T-helper 2 cell treated with Interferon-gamma antibody and Interleukin-4, amounts not matched to agents 5 μg/mL and 100 μg/mL, for 36 hours (primary cell): ENCODE measurements at regions not wholly inside any gene's neighbourhood (a gene's known extent, or its start where the extent isn't known, plus 50 kb on each side); places are given as distances from the start of the nearest gene placed in this dataset.

Experiments used
- DNase-seq: peaks from one replicate; pipeline ENCODE4 v3.0.0; 2021; ENCODE audit warnings: low spot score
- H3K27ac Mint-ChIP-seq: one replicate; pipeline ENCODE4 v1.8.0; 2021; ENCODE audit warnings: mild to moderate bottlenecking, mixed read lengths
- H3K27me3 Mint-ChIP-seq: one replicate; pipeline ENCODE4 v1.8.0; 2021; ENCODE audit warnings: low read depth, mixed read lengths
- H3K36me3 Mint-ChIP-seq: one replicate; pipeline ENCODE4 v1.8.0; 2021; ENCODE audit warnings: low read depth, mixed read lengths
- H3K4me1 Mint-ChIP-seq: one replicate; pipeline ENCODE4 v1.8.0; 2021; ENCODE audit warnings: low read depth, mixed read lengths
- H3K4me3 Mint-ChIP-seq: one replicate; pipeline ENCODE4 v1.8.0; 2022; ENCODE audit warnings: mild to moderate bottlenecking, moderate library complexity, mixed read lengths
- H3K9me3 Mint-ChIP-seq: one replicate; pipeline ENCODE4 v1.8.0; 2021; ENCODE audit warnings: mixed read lengths

DNA sequence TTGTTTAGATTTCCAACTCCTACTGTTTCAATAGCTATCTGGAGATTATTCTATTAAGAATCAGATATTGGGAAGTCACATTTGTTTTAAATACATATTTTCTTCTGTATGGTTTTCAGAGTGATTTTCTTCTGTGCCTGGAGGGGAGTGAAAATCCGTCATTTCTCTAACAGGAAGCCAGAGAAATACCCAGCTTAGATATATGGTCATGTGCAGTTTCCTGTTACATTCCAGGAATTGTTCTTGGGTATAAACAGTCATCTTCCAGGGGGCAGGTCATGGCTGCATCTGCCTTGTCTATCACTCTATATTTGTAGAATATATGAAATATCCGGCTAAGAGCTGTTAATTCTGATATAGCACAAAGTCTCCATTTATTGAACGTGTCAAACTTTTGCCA lies 77.5 kb upstream of the MIR17HG start:
- Mint-ChIP-seq H3K36me3 (no peaks in the 10 kb centered on the region), H3K4me1 (peaks cover 4% of the 10 kb centered on the region), H3K4me3 (no peak overlapping the region), H3K27me3 (no peaks in the 10 kb centered on the region), H3K27ac (no peak overlapping the region), H3K9me3 (no peaks in the 10 kb centered on the region)
- DNase-seq = no peak

- no peak overlapping the region for H3K4me3 Mint-ChIP-seq
- H3K27ac Mint-ChIP-seq = no peak overlapping the region
- no peaks in the 10 kb centered on the region for H3K9me3 Mint-ChIP-seq
- no peak for DNase-seq
- H3K36me3 Mint-ChIP-seq = no peaks in the 10 kb centered on the region
- peaks cover 4% of the 10 kb centered on the region for H3K4me1 Mint-ChIP-seq
- no peaks in the 10 kb centered on the region for H3K27me3 Mint-ChIP-seq
These were observed 75.2 kb upstream of the MIR17HG start for GRCh38 chr13:91272235-91272777.

DNA sequence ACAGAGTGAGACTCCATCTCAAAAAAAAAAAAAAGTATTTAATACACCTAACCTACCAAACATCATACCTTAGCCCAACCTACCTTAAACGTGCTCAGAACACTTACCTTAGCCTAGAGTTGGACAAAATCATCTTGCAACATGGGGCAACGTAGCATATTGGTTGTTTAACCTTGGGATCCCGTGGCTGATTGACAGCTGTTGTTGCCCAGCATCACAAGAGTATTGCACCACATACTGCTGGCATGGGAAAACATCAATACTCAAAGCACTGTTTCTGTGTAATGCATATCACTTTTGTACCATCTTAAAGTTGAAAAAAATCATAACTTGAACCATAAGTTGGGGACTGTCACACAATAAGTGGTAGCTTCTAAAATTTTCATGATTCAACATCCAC lies 73.8 kb upstream of the MIR17HG start:
- no peaks in the 10 kb centered on the region for H3K27me3 Mint-ChIP-seq
- DNase-seq = no peak
- H3K4me1 Mint-ChIP-seq = peaks cover 4% of the 10 kb centered on the region
- no peaks in the 10 kb centered on the region for H3K36me3 Mint-ChIP-seq
- H3K27ac Mint-ChIP-seq = no peak overlapping the region
- no peaks in the 10 kb centered on the region for H3K9me3 Mint-ChIP-seq
- H3K4me3 Mint-ChIP-seq = no peak overlapping the region

GRCh38 chr13:91277013-91277676 lies 70.3 kb upstream of the MIR17HG start:
- Mint-ChIP-seq H3K36me3 (no peaks in the 10 kb centered on the region), H3K9me3 (no peaks in the 10 kb centered on the region), H3K27ac (no peak overlapping the region), H3K4me1 (no peaks in the 10 kb centered on the region), H3K4me3 (no peak overlapping the region), H3K27me3 (no peaks in the 10 kb centered on the region)
- DNase-seq = no peak

DNA sequence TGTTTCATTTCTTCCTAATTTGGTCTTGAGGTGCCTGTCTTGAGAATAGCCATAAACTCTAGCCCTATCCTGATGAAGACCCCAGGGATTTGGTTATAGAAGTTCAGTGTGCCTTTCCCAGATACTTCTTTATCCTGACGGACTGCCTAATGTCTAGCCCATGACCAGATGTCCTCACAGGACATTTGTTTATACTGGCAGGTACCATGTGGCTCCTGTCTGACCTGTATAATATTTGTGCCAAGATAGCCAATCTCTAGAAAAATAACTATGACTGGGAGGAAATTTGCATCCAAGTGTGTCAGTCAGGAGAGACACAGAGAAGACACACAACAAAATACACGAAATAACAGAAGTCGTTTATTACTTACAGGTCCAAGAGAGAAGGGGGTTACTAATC lies 69.2 kb upstream of the MIR17HG start:
- no peak overlapping the region for H3K27ac Mint-ChIP-seq
- H3K9me3 Mint-ChIP-seq = no peaks in the 10 kb centered on the region
- no peak overlapping the region for H3K4me3 Mint-ChIP-seq
- no peaks in the 10 kb centered on the region for H3K4me1 Mint-ChIP-seq
- H3K27me3 Mint-ChIP-seq = no peaks in the 10 kb centered on the region
- no peaks in the 10 kb centered on the region for H3K36me3 Mint-ChIP-seq
- no peak for DNase-seq

DNA sequence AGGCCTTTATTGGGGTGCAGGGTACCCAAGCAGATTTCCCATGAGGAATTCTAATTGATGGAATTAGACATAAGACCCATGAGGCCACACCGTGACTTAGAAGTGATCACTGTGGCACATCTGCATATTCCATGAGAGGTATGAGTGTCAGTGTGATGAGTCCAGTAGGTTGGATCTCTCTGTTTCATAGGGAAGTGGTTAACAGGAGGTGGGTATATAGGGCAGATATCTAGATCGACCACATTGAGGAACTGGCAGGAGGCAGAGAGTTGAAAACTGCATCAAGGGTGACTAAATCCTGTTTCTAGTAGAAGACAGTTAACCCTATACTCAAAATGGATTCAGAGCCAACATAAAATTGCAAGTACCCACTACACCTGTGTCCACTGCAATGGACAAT lies 68.6 kb upstream of the MIR17HG start:
- H3K4me3 Mint-ChIP-seq = no peak overlapping the region
- no peak for DNase-seq
- no peaks in the 10 kb centered on the region for H3K4me1 Mint-ChIP-seq
- no peaks in the 10 kb centered on the region for H3K36me3 Mint-ChIP-seq
- H3K27ac Mint-ChIP-seq = no peak overlapping the region
- no peaks in the 10 kb centered on the region for H3K27me3 Mint-ChIP-seq
- no peaks in the 10 kb centered on the region for H3K9me3 Mint-ChIP-seq

DNA sequence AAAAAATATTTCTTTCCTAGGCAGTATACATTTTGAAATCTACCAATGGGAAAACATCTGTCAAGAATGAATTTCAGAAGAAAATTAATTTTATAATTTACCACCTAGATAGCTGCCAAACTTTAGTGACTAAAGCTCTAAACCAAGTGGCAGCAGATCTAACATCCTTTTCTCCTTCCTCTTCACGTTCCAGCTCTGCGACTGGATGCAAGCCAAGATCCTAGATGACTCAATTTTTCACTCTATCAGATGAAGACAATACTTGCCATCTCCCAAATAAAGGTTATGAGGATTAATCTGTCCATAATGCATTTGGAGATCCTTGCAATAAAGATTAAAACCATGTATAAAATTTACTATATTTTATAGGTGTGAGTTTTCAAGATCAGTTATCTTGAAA lies 66.7 kb upstream of the MIR17HG start:
- Mint-ChIP-seq H3K36me3 (no peaks in the 10 kb centered on the region), H3K4me3 (no peak overlapping the region), H3K27me3 (no peaks in the 10 kb centered on the region), H3K4me1 (no peaks in the 10 kb centered on the region), H3K9me3 (no peaks in the 10 kb centered on the region), H3K27ac (no peak overlapping the region)
- DNase-seq = no peak

DNA sequence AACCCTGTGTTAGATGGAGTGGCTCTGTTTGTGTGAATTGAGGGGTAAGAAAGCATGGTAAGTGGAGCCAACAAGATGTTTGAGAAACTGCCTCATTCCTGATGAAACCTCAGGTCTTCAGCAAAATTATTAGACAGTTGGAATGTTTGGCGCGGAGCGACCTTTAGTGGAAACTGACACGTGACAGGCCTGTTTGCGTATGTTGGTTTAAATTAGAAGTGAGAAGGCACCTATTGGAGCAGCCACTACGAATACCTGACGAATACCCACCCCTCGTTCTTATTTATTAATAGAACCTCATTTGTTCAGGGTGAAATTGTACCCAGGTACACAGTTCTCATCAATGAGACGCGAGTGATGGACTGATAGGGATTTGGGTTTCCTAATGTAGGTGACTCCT lies 63.2 kb upstream of the MIR17HG start:
- H3K4me1 Mint-ChIP-seq = no peaks in the 10 kb centered on the region
- H3K27ac Mint-ChIP-seq = no peak overlapping the region
- H3K36me3 Mint-ChIP-seq = no peaks in the 10 kb centered on the region
- no peak for DNase-seq
- no peaks in the 10 kb centered on the region for H3K27me3 Mint-ChIP-seq
- no peak overlapping the region for H3K4me3 Mint-ChIP-seq
- no peaks in the 10 kb centered on the region for H3K9me3 Mint-ChIP-seq

DNA sequence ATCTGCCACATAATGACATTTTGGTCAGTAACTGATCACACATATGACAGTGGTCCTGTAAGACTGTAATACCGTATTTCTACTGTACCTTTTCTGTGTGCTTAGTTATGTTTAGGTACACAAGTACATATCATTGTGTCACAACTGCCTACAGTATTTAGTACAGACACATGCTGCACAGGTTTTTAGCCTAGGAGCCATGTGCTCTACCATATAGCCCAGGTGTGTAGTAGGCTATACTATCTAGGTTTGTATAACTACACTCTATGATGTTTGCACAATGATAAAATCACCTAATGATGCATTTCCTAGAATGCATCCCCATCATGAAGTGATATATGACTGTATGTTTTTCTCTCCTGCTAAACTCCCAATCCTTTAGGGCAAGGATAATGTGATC lies 61.2 kb upstream of the MIR17HG start:
- no peak overlapping the region for H3K4me3 Mint-ChIP-seq
- DNase-seq = no peak
- no peaks in the 10 kb centered on the region for H3K36me3 Mint-ChIP-seq
- no peaks in the 10 kb centered on the region for H3K27me3 Mint-ChIP-seq
- no peak overlapping the region for H3K27ac Mint-ChIP-seq
- no peaks in the 10 kb centered on the region for H3K4me1 Mint-ChIP-seq
- no peaks in the 10 kb centered on the region for H3K9me3 Mint-ChIP-seq

GRCh38 chr13:91291078-91291477 lies 56.4 kb upstream of the MIR17HG start:
- DNase-seq = no peak
- H3K4me1 Mint-ChIP-seq = no peaks in the 10 kb centered on the region
- H3K27ac Mint-ChIP-seq = no peak overlapping the region
- no peak overlapping the region for H3K4me3 Mint-ChIP-seq
- H3K27me3 Mint-ChIP-seq = no peaks in the 10 kb centered on the region
- H3K36me3 Mint-ChIP-seq = no peaks in the 10 kb centered on the region
- no peaks in the 10 kb centered on the region for H3K9me3 Mint-ChIP-seq

DNA sequence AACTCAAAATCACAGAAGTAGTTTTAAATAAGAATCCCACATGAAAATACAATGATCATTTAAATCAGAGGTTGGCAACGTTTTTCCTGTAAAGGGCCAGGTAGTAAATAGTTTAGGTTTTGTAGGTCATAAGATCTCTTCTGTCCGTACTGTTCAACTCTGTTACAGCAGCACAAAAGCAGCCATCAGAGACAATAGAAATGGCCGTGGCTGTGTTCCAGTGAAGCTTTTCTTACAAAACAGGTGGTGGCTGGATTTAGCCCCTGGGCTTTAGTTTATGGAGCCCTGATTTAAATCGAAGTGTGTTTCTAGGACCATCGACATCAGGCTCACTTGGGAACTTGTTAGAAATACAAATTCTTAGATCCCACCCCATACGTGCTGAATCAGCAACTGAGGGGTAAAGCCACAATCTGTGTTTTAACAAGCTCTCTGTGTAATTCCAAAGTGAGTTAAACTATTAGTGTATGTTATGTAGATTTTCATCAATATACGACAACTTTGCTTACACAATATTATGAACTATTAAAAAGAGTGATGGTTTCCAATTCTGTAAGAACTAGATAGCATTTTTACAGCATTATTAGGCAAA lies 54.8 kb upstream of the MIR17HG start:
- no peak overlapping the region for H3K4me3 Mint-ChIP-seq
- no peaks in the 10 kb centered on the region for H3K4me1 Mint-ChIP-seq
- H3K36me3 Mint-ChIP-seq = no peaks in the 10 kb centered on the region
- H3K27ac Mint-ChIP-seq = no peak overlapping the region
- peaks cover 2% of the 10 kb centered on the region for H3K27me3 Mint-ChIP-seq
- no peak for DNase-seq
- no peaks in the 10 kb centered on the region for H3K9me3 Mint-ChIP-seq

DNA sequence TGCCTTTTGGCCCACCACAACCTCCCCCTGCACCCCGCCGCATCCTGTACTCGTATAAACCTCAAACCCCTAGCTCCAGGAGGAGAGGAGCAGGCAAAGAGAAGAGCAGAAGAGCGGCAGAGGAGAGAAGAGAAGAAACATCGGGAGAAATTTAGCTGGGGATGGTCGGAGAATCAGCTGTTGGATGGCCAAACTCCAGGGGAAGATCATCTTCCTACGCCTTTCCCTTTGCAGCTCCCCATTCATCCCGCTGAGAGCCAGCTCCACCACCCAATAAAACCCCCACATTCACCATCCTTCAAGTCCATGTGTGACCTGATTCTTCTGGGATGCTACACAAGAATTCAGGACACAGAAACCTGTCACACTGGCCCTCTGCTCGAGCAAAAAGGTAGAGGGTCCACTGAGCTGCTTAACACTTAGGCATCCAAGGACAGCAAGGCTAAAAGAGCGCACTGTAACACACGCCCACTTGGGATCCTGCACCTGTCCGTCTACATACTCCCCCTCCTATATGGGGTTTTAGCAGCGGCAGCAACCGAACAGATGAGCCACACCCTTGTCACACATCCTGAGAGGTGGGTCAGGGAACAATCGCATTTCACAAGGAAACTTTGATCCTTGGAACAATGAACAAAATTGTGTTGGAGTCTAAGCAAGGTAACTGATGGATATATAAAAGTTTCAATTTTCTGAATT lies 51.6 kb upstream of the MIR17HG start:
- Mint-ChIP-seq H3K36me3 (no peaks in the 10 kb centered on the region), H3K4me3 (no peak overlapping the region), H3K9me3 (no peaks in the 10 kb centered on the region), H3K4me1 (no peaks in the 10 kb centered on the region), H3K27me3 (peaks cover 4% of the 10 kb centered on the region), H3K27ac (no peak overlapping the region)
- DNase-seq = no peak

DNA sequence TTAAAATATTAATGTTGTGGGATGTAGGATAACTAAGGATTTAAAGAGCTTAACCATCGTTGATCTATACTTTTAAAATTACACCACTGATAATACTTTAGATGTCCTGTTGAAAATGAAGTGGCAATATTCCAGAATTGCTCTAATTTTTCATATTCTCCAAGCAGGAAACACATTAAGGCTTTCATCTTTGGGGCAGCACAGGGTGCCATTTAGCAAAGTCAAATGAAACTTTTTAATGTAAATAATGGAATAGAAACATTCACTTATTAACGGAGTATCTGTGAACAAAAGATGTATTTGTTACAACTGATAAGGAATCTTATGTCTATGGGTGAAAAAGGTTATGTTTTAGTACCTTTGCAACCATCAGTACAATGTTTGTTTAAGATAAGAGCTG lies 50.0 kb upstream of the MIR17HG start:
- Mint-ChIP-seq H3K27ac (no peak overlapping the region), H3K4me3 (no peak overlapping the region), H3K27me3 (peaks cover 6% of the 10 kb centered on the region), H3K36me3 (no peaks in the 10 kb centered on the region), H3K9me3 (no peaks in the 10 kb centered on the region), H3K4me1 (no peaks in the 10 kb centered on the region)
- no peak for DNase-seq
